ENCODE measurements at regions not wholly inside any gene's neighbourhood (a gene's known extent, or its start where the extent isn't known, plus 50 kb on each side); places are given as distances from the start of the nearest gene placed in this dataset.
"Not testable (repeated sequence)": the region's sequence is repeated elsewhere in the genome, so short reads cannot be mapped to it uniquely, and the experiment has no call there.

DNA sequence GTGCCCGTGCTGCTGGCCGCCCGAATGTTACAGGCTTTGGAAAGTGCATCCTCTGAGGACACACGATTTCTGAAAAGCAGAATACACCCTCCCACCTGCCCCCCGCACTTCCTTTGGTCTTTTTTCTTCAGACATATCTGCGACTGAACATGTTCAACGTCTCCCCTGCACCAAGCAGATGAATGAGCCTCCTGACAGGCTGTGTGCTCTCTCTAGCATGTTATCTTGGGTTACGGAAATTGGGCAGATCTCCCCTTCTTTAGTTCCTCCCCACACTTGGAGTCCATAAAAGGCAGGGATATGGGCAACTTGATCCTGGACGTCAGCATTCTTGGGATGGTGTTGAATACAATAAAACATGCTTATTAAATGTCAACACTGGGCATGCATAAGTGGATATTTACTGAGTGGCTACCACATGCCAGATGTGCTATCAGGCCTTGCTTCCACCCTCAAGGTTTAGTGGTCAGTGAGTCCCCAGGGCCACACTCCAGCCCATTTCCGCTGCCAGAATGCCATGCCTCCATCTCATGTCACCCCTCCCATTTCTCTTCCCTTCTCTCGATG is 130.4 kb downstream of the TRIM43 start:
- ChIA-PET CTCF (no interaction called here), POLR2A (no interaction called here)
- DNase-seq (ENCODE audit: extremely low spot score) = no peak
- TF ChIP-seq, protein P1, sequence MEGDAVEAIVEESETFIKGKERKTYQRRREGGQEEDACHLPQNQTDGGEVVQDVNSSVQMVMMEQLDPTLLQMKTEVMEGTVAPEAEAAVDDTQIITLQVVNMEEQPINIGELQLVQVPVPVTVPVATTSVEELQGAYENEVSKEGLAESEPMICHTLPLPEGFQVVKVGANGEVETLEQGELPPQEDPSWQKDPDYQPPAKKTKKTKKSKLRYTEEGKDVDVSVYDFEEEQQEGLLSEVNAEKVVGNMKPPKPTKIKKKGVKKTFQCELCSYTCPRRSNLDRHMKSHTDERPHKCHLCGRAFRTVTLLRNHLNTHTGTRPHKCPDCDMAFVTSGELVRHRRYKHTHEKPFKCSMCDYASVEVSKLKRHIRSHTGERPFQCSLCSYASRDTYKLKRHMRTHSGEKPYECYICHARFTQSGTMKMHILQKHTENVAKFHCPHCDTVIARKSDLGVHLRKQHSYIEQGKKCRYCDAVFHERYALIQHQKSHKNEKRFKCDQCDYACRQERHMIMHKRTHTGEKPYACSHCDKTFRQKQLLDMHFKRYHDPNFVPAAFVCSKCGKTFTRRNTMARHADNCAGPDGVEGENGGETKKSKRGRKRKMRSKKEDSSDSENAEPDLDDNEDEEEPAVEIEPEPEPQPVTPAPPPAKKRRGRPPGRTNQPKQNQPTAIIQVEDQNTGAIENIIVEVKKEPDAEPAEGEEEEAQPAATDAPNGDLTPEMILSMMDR (IDR thresholded peaks at IDR 0.05; ENCODE audit: control extremely low read depth, extremely low read depth, low read depth, missing control alignments) = no peak

DNA sequence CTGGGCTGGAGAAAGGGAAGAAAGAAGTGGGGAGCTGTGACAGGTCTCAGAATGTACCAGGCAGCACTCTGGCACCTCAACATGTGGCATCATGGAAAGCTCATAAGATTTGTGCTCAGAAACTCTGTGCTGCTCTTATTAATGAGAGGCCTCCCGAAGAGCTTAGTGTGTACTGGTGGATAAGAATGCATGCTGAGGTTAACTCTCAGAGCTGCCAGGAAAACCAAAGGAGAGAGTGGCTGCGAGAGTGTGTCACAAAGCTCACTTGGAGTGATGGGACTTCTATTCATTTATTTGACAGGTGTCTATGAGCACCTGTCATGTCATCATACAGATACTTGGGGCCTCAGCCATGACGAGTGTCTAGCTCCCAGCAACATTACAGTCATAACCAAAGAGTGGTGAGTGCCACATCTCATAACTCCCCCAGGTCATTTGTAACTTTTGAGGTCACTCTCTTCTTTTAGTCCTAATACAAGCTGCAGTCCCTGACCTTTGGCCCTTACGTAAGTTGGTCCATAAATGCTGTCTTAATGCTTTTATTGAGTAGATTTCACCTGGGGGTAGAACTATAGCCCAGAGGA is 131.9 kb downstream of the TRIM43 start:
- DNase-seq (ENCODE audit: extremely low spot score); POLR2A ChIA-PET: not testable (repeated sequence)
- CTCF ChIA-PET = interaction anchor here (1.1 kb wide), 2 partner anchors 379 to 493 kb away, joined by 3 read pairs; no protein-coding TSS in a partner anchor

DNA sequence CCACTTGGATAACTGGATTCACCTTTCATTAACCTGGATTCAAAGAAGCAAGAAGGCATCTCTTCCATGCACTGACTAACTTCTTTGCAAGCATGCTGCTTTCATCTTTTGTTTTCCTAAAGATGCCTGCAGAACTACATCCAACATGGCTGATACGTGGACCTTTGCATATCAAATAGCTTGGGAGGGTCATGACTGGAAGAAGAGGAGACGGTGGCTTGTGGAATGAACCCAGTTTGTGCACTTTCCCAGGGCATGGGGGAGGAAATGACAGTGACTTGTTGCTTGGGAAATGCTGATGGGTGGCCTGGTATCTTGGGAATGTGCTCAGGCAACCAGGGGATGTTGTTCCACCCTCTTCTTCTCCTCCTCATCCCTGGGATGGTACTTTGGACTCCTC is 133.4 kb downstream of the TRIM43 start:
- CTCF ChIA-PET; DNase-seq (ENCODE audit: extremely low spot score); POLR2A ChIA-PET: not testable (repeated sequence)

DNA sequence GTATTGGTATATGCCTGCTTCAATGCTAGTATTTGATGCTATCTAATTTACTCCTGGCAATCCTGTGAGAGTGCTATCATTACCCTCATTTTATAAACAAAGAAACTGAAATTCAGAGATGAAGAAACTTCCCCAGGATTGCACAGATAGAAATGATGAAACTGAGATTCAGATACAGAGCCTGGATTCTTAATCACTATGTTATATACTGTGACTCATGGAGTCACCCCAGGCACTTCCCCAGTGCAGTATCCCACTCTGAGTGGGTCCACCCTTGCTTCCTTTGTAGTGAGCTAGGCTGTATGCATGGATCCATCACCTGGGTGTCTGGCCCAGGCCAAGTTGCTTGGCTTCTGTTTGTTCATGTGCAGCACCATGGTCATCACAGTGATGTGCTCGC is 133.9 kb downstream of the TRIM43 start:
- POLR2A ChIA-PET; DNase-seq (ENCODE audit: extremely low spot score); CTCF ChIA-PET: not testable (repeated sequence)

DNA sequence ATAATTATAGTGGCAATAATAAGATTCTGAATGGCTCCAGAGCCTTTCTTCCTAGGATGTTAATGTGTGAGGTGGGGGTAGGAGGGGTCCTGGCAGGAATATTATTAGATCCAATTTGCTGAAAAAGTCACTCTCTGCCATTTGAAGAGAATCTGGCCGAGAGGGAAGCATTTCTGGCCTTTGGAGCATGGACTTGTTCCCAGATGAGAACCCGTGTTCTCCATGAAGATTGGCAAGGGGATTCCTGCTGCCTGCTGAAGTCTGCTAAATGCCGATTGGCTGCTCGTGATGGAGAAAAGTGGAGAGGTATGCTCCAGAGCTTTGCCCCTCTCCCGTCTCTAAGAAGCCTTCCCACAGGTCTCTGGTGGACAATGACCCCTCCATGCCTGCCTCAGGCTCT is 135.6 kb downstream of the TRIM43 start:
- CTCF ChIA-PET = interaction anchor here (1.1 to 2.5 kb wide), 3 partner anchors 18 to 338 kb away, joined by 3 to 8 read pairs (median 3); no protein-coding TSS in a partner anchor
- DNase-seq (ENCODE audit: extremely low spot score); POLR2A ChIA-PET: not testable (repeated sequence)

DNA sequence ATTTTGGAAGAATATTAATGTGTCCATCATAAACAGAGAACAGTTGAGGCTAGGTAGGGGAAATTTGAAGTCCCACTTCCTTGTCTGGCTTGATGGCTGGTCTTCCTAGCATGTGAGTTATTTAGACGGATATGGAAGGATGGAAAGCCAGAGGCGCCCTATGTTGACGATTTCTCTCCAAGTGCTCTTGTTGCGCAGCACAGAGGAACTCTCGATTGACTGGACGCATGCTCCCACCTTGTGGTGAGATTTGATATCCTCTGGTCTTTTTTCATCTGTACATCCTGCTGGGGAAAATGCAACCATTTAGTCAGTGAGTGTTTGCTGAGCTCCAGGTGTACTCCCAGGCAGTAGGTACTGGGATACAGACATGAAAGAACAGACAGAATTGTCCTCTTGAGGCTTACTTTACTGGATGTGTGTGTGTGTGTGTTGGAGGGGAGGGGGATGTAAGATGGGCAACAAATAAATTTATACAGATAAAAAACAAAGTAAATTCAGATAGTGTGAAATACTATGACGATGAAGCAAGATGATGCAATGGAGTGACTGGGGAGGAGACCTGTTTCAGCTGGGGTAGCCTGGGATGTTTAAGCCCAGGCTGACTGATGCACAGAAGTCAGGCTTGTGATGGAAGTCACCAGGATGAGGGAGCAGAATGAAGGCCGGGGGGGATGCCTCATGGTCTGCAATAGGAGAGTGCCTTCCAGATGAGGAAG is 137.2 kb downstream of the TRIM43 start:
- CTCF ChIA-PET = interaction anchor here (1.0 to 2.5 kb wide), 5 partner anchors 311 to 340 kb away, joined by 3 to 8 read pairs (median 4); no protein-coding TSS in a partner anchor
- DNase-seq (ENCODE audit: extremely low spot score) = peak; percentile 34
- POLR2A ChIA-PET = no interaction called here
- TF ChIP-seq, protein P1 (IDR thresholded peaks at IDR 0.05; ENCODE audit: control extremely low read depth, extremely low read depth, low read depth, missing control alignments) = peak; percentile 48

DNA sequence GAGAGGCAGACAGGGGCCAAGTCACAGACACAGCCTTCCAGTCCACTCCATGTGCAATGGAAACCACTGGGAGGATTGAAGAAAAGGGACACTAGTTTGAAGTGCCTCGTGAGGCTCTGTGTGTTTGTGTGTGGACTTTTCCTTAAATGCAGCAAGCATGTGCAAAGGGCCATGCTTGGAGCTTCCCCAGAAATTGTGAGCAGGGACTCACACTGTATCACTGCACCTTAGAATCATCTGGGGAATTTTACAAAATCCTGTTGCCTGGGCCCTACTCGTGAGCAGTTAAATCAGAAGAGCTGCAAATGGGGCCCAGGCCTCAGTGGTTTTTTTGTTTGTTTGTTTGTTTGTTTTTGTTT is 137.8 kb downstream of the TRIM43 start:
- DNase-seq (ENCODE audit: extremely low spot score) = no peak
- POLR2A ChIA-PET = no interaction called here
- CTCF ChIA-PET = interaction anchor here (1.3 to 2.5 kb wide), 3 partner anchors 315 to 340 kb away, joined by 3 to 8 read pairs (median 4); no protein-coding TSS in a partner anchor
- TF ChIP-seq, protein P1 (IDR thresholded peaks at IDR 0.05; ENCODE audit: control extremely low read depth, extremely low read depth, low read depth, missing control alignments) = no peak

DNA sequence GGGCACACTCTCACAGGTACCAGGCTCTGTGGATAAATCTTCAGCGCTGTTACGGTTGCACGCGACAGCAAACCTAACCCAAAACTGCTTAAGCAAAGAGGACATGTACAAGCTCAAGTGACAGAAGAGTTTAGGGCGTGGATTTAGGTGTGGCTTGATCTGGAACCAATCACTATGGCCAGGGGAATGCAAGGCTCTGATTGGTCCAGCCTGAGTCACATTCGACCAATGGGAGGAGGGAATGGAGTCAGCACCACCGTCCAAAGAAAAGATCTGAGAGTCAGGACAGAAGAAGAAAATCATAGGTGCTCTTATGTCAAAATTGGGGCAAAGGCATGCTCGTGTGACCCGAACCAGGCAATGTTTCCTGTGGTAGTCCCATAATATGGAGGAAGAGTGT is 139.0 kb downstream of the TRIM43 start:
- CTCF ChIA-PET = interaction anchor here (1.8 to 2.1 kb wide), 2 partner anchors 316 to 342 kb away, joined by 4 read pairs; no protein-coding TSS in a partner anchor
- TF ChIP-seq, protein P1 (IDR thresholded peaks at IDR 0.05; ENCODE audit: control extremely low read depth, extremely low read depth, low read depth, missing control alignments) = no peak
- POLR2A ChIA-PET = no interaction called here
- no peak for DNase-seq (ENCODE audit: extremely low spot score)

Data from GM10248 (cell line).